HepG2 (cell line): ENCODE measurements at regions not wholly inside any gene's neighbourhood (a gene's known extent, or its start where the extent isn't known, plus 50 kb on each side); places are given as distances from the start of the nearest gene placed in this dataset.
A peak's percentile ranks its signal among the peaks of the same experiment; 100 is the strongest.

Experiments
- ATF7-NPFF ChIP-seq: sonication (generic); formaldehyde crosslinking; IDR thresholded peaks from 2 replicates; pipeline ENCODE4 v1.8.1; 2023; ENCODE audit warnings: mild to moderate bottlenecking, low read depth, missing genetic modification reagents, moderate library complexity
- FOXJ3 ChIP-seq: sonication (generic); formaldehyde crosslinking; IDR thresholded peaks from 2 replicates; pipeline ENCODE4 v1.4.0; 2020; ENCODE audit warnings: missing genetic modification reagents, mild to moderate bottlenecking, borderline replicate concordance
- FOXK1 ChIP-seq: sonication (generic); formaldehyde crosslinking; IDR thresholded peaks from 2 replicates; pipeline ENCODE4 v1.4.0; 2020; ENCODE audit warnings: low read depth, missing genetic modification reagents, borderline replicate concordance
- FOXM1 ChIP-seq: sonication (generic); formaldehyde crosslinking; IDR thresholded peaks from 2 replicates; pipeline ENCODE4 v1.5.0; 2020; ENCODE audit warnings: missing genetic modification reagents
- HDAC1 ChIP-seq: sonication (generic); formaldehyde crosslinking; IDR thresholded peaks from 2 replicates; pipeline ENCODE4 v1.5.1; 2020; ENCODE audit warnings: mild to moderate bottlenecking, missing genetic modification reagents
- KAT7 ChIP-seq: IDR thresholded peaks from 2 replicates; pipeline ENCODE4 v1.6.1; 2018; ENCODE audit warnings: borderline replicate concordance, missing compliant biosample characterization
- KAT8 ChIP-seq: IDR thresholded peaks from 2 replicates; pipeline ENCODE4 v1.6.1; 2016; ENCODE audit warnings: missing genetic modification reagents, missing compliant biosample characterization
- RAD51 ChIP-seq: fragments of 450-650 bp; IDR thresholded peaks from 2 replicates; pipeline ENCODE4 v1.6.1; 2016; ENCODE audit warnings: borderline replicate concordance
- SNAPC2 ChIP-seq: sonication (generic); formaldehyde crosslinking; IDR thresholded peaks from 2 replicates; pipeline ENCODE4 v1.8.1; 2022; ENCODE audit warnings: mild to moderate bottlenecking, missing genetic modification reagents
- TBX2 ChIP-seq: sonication (generic); formaldehyde crosslinking; IDR thresholded peaks from 2 replicates; pipeline ENCODE4 v1.5.0; 2020; ENCODE audit warnings: missing genetic modification reagents, mild to moderate bottlenecking, borderline replicate concordance
- ZNF362 ChIP-seq: sonication (generic); formaldehyde crosslinking; IDR thresholded peaks from 2 replicates; pipeline ENCODE4 v1.4.0; 2020; ENCODE audit warnings: missing genetic modification reagents, mild to moderate bottlenecking, borderline replicate concordance
- ZNF496 ChIP-seq: sonication (generic); formaldehyde crosslinking; IDR thresholded peaks from 2 replicates; pipeline ENCODE4 v1.8.1; 2023; ENCODE audit warnings: mild to moderate bottlenecking, moderate library complexity, missing genetic modification reagents; ENCODE audit not compliant: insufficient replicate concordance
- ZNF510 ChIP-seq: sonication (generic); formaldehyde crosslinking; IDR thresholded peaks from 2 replicates; pipeline ENCODE4 v1.4.0; 2020; ENCODE audit warnings: low read depth, mild to moderate bottlenecking, missing genetic modification reagents
- ZNF766 ChIP-seq: sonication (generic); formaldehyde crosslinking; IDR thresholded peaks from 2 replicates; pipeline ENCODE4 v1.5.0; 2020; ENCODE audit warnings: missing genetic modification reagents, borderline replicate concordance
- ZSCAN12 ChIP-seq: sonication (generic); formaldehyde crosslinking; IDR thresholded peaks from 2 replicates; pipeline ENCODE4 v1.9.0; 2021; ENCODE audit warnings: mild to moderate bottlenecking, missing genetic modification reagents
- ZSCAN21 ChIP-seq: sonication (generic); formaldehyde crosslinking; IDR thresholded peaks from 2 replicates; pipeline ENCODE4 v1.8.0; 2022; ENCODE audit warnings: mild to moderate bottlenecking, missing genetic modification reagents, moderate library complexity, borderline replicate concordance
- ZUFSP ChIP-seq: sonication (generic); formaldehyde crosslinking; IDR thresholded peaks from 2 replicates; pipeline ENCODE4 v1.9.0; 2021; ENCODE audit warnings: missing genetic modification reagents, mild to moderate bottlenecking, borderline replicate concordance
- TF ChIP-seq, protein P1 (sequence below), 2 experiments: sonication (generic) in 1 of 2; formaldehyde crosslinking in 1 of 2; IDR thresholded peaks; 2 replicates each; pipeline versions ENCODE4 v1.6.1 to v1.9.0; 2014 to 2022; ENCODE audit warnings: antibody characterized with exemption in 1 of 2, borderline replicate concordance in 1 of 2, inconsistent platforms in 1 of 2, low read depth in 1 of 2, missing genetic modification reagents in 1 of 2
- TF ChIP-seq, protein P2 (sequence below): fragments of 450-650 bp; IDR thresholded peaks from 2 replicates; pipeline ENCODE4 v1.6.1; 2017

GRCh38 chr6:113642714-113643406, 214.3 kb upstream of the MARCKS start (continued):
- TF ChIP-seq, protein P1, sequence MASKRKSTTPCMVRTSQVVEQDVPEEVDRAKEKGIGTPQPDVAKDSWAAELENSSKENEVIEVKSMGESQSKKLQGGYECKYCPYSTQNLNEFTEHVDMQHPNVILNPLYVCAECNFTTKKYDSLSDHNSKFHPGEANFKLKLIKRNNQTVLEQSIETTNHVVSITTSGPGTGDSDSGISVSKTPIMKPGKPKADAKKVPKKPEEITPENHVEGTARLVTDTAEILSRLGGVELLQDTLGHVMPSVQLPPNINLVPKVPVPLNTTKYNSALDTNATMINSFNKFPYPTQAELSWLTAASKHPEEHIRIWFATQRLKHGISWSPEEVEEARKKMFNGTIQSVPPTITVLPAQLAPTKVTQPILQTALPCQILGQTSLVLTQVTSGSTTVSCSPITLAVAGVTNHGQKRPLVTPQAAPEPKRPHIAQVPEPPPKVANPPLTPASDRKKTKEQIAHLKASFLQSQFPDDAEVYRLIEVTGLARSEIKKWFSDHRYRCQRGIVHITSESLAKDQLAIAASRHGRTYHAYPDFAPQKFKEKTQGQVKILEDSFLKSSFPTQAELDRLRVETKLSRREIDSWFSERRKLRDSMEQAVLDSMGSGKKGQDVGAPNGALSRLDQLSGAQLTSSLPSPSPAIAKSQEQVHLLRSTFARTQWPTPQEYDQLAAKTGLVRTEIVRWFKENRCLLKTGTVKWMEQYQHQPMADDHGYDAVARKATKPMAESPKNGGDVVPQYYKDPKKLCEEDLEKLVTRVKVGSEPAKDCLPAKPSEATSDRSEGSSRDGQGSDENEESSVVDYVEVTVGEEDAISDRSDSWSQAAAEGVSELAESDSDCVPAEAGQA (IDR thresholded peaks at IDR 0.05; ENCODE audit: low read depth): 0 out of 2 replicates have a peak, but pooled peaks have one; percentile 32
- TF ChIP-seq, protein P1 (CRISPR knock-in tag; IDR thresholded peaks at IDR 0.05; ENCODE audit: borderline replicate concordance): peak; percentile 25; the same call in 1 of the 2 replicates
- TF ChIP-seq HDAC1 (peak; percentile 79), FOXK1 (peak; percentile 98), SNAPC2 (peak; percentile 79; the same call in 1 of the 2 replicates), FOXJ3 (CRISPR knock-in tag) (peak; percentile 99), ZNF496 (CRISPR knock-in tag) (no peak), KAT8 (CRISPR knock-in tag) (peak; percentile 68), ZNF510 (CRISPR knock-in tag) (no peak), TBX2 (CRISPR knock-in tag) (peak; percentile 76), ZNF766 (CRISPR knock-in tag) (no peak), ZNF362 (peak; percentile 49; the same call in 1 of the 2 replicates), KAT7 (CRISPR knock-in tag) (peak; percentile 45; the same call in 1 of the 2 replicates), ATF7-NPFF (no peak), RAD51 (peak; percentile 9; the same call in 1 of the 2 replicates), ZSCAN21 (CRISPR knock-in tag) (peak; percentile 26; the same call in 1 of the 2 replicates), ZSCAN12 (CRISPR knock-in tag) (no peak), FOXM1 (no peak), ZUFSP (CRISPR knock-in tag) (no peak)
- TF ChIP-seq, protein P2, sequence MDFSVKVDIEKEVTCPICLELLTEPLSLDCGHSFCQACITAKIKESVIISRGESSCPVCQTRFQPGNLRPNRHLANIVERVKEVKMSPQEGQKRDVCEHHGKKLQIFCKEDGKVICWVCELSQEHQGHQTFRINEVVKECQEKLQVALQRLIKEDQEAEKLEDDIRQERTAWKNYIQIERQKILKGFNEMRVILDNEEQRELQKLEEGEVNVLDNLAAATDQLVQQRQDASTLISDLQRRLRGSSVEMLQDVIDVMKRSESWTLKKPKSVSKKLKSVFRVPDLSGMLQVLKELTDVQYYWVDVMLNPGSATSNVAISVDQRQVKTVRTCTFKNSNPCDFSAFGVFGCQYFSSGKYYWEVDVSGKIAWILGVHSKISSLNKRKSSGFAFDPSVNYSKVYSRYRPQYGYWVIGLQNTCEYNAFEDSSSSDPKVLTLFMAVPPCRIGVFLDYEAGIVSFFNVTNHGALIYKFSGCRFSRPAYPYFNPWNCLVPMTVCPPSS: no peak
